ENCODE measurements at regions not wholly inside any gene's neighbourhood (a gene's known extent, or its start where the extent isn't known, plus 50 kb on each side); places are given as distances from the start of the nearest gene placed in this dataset.

DNA sequence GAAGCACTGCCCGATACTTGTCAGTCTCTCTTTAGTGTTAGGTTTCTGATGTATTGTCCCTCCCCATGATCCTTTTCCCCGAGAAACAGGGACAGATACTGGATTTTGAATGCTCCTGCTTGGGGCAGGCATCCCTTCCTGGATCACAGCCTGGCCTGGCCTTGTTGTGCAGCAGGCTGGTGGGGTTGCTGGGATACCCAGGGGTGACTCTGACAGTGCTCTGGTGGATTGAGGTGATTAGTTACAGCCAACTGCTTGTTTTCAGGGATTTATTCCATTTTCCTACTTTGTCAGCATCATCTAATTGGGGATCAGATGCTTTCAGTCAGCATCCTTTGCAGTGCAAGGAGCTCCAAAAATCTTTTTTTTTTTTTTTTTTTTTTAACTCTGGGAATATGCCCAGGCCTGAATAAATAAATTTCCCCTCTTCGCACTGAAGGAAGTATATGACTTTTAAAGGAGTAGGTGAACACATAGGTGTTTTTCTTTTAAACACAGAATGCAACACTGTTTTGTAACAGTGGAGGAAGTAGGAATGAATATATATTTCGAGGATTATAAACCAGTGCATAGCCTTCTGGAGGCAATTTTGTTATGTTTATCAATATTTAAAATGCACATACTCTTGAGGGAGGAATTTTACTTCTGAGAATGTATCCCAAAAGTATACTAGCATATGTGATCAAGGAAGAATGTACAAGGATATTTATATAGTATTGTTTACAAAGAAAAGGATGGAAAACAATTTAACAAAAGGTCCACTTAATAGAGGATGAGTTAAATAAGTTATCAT lies 127.3 kb upstream of the ELL2 start:
- FAIRE-seq = no peak

DNA sequence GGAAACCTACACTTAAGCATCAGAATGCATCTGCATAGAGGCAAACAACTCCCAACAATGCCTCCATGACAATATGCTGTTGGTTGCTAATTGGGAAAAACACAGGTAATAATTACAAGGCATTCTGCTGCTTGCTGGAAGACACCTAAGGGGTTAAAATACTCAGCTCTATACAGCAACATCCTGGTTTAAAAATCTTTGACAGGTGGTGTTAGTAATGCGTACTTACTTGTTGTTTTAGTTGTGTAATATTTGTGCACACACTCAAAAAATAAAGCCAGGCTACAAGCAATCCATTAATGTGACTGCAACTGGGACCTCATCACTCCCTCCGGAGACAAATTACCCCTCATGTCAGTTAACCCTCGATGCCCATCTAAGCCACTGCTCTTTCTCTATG lies 126.3 kb upstream of the ELL2 start:
- no peak for FAIRE-seq

DNA sequence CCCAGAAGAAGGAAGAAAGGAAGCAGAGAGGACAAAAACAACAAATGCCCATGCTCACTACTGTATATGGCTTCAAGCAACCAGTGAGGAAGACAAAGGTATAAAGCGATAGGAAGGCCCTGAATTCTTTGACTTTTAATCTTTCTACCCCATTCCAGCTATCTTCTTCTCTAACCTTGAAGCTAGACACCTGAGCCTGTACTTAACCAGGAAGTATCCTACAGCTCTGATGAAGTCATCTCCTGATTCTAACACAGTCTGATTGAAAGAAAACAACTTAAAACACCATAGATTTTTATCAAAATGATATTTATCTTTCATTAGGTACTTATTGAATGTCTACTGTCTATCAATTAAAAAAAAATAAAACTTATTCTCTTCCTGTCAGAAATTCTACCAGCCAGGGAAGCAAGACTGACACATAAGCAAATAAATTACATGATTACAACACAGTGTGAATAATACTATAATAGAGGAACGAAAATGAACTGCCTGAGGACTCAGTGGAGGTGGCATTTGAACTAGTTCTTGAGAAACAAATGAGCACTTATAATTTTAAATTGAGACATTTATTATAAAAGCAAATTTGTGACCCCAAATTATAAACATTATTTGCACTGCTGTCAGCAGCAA lies 123.3 kb upstream of the ELL2 start:
- FAIRE-seq = no peak

DNA sequence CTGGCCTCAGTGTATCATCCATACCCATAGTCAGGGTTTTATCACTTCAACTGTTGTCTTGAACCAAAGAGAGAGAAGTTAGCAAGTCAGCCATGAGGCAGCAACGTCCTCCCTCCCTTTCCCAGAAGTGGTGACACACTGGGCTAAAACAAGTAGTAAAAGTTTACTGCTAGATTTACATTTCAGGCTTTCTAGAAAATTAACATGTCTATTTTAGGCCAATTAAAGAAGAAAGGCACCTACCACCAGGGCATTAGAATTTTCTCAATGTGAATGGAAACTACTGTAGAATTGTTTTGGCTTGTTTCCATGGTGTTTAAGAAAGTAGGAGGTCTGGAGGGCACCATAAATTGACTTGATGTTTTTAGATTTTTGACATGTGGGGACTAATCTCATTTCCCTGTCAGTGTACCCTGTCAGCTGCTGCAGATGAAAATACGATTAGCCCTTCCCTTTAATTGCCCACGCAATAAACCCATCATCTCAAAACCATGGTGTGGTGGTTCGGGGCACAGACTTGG lies 121.8 kb upstream of the ELL2 start:
- no peak for FAIRE-seq

DNA sequence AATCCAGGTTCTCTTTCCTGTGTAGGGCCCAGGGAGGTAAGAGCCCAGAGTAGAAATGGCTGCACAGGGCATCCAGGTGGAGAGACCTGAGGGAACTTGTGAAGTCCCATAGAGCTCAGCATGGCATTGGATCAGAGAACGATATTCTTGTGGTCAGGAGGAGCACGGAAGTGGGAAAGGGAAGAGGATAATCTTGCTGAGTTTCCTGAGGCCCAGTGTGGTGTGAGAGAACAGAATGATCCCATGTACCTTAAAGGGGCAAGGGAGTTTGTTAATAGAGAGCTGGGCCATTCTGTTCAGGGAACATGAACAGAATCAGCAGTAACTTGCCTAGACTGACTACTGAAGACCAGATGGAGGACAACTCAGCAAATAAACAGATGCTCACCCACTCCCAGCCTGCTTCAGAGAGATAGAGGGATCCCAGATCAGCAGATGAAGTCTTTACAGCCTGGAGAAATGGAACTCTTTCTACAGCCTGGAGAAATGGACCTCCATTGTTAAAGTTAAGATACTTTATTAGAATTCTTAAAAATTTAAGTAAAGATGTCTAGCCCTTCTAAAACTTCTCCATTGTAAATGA lies 119.7 kb upstream of the ELL2 start:
- no peak for FAIRE-seq

DNA sequence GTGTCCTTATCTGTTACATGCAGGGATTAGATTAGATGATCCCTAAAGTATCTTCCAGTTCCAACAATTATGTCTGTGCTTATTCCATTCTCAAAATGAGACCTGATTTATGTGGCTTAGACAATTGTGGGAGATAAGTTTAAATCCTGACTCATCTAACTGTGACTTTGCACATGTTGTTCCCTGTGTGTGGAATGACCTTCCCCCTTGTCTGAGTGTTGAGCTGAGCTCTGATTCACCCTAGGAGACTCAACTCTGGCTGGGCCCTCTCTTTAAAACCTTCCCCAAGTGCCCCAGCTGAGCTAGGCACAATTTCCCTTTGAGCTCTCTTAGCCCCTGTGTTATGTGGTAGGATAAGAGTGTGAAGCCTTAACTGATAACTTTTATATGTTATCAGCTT lies 118.9 kb upstream of the ELL2 start:
- FAIRE-seq = no peak

DNA sequence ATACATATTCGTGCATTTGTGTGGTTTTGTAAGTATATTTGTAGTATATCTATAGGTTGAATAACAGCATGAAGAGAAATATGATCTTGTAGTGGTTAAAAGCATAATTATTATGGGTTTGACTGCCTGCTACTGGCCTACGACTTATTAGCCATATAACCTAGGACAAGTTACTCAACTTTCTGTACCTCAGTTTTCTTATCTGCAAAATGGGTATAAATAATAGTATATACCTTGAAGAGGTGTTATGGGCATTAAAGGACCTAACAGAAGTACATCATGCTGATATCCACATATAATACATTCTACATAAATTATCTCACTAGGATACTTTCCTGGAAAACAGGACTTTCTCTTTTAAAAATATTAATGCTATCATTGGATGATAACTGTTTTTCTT lies 118.3 kb upstream of the ELL2 start:
- no peak for FAIRE-seq

DNA sequence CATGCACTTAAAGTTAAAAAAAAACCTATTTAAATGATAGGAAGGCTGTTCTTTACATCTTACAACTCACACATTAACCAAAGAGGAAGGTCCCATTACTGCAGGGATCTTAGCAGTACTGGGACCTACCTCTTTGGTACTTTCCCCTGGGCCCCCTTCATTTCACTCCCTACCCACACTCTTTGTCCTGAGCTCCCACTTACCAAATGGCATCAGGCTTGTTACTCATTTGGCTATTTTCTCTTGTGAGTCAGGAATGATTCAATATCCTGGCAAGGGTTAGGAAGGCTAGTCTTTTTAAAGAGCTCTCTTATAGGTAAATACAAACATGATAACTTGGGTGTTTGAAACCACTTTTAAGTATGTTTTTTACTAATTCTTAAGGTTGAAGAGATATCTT lies 117.4 kb upstream of the ELL2 start:
- FAIRE-seq = no peak

DNA sequence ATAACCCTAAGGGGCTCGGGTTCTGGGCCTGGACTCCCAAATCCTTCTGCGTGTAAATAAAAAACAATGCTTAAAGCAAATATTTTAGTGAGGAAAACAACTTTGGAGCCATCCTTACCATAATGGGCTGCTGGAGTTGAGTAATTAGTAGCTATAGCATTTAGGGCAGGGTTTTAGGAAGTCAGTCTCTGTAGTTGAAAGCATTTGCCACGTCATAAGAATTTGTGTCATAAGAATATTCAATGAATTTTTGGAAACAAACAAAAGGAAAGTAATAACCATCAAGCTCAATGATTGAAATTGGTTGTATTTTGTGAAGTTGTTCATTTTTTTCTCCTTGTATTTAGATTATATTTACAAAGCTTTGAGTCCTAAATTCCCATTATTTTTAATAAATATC lies 114.8 kb upstream of the ELL2 start:
- no peak for FAIRE-seq

DNA sequence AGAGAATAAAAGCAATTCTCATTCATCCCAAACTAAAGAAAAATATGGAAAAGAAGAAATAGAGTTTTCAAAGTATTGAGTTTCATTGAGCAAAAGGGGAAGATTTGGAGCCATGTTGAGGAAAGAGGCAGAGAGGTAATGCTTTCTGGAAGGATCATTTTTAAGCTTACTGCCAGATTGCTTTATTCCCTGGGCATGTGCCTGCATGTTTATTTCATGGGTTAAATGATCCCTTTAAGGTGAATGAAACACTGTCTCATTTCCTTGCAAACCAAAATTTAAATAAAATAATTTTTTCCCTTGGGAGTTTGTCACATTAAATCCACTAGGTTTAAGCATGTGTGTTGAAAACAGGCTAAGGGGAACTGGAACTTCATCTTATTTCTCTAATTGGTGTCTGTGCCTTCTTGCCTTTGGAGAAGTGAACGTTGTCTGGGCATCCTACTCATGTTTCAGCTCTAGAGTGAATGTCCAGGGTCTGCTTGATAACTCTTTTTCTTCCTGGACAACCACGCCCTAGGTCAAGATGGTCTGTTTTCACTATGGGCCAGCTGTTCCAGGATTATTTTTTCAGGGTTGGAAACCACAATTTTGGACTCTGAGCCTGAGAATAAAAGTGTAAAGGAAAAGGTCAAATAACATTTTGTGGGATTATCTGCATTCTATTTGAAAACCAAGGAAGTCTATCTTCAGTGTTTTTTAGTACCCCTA lies 114.1 kb upstream of the ELL2 start:
- FAIRE-seq = no peak

DNA sequence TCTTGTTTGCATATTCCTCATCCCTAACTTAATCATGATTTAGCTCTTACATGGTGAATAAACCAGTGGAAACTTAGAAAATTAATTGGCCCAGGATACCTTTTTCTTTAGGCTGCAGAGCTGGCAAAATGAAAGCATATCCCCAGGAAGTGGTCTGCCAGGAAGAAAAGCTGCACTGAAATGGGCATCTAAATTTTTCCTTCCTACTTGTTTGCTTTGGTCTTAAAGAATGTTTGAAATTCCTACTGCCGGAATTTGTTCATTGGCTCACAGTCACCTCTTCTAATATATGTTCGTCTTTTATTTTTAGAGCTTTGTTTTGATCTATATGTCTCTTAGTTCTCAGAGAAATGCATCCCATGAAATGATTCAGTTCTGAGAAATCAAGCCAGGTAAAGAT lies 113.2 kb upstream of the ELL2 start:
- FAIRE-seq = no peak

DNA sequence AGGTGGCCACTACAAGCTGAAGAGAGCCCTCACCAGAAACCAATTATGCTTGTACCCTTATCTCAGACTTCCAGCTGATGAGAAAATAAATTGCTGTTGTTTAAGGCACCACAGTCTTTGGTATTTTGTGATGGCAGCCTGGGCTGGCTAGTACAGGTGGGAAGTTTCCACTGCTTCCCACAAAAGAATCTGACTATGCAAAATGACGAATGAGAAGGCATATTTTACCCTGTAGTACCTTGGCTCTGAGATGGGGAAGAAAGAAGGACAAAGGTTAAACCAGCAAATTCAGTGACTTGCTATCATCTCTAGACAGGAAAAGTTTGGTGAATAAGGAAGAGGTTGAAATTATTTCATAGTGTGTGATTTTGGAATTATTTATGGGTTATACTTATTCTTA lies 112.8 kb upstream of the ELL2 start:
- FAIRE-seq = no peak

DNA sequence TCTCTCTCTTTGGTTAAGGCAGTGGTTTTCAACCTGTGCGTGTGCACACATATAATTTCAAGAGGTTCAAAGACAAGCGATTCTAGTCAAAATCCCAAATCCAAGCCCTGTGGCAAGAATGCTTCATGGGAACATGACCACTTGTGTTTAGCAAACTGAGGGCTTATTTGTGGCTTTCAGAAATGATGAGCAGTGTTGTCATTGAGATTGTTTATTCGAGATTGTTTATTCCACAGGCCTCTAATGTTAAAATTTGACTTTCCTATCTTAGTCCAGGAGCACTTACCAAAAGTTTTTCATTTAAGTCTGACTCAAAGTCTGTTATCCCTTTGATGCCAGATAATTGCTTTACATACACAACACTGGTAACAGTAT lies 111.1 kb upstream of the ELL2 start:
- no peak for FAIRE-seq

DNA sequence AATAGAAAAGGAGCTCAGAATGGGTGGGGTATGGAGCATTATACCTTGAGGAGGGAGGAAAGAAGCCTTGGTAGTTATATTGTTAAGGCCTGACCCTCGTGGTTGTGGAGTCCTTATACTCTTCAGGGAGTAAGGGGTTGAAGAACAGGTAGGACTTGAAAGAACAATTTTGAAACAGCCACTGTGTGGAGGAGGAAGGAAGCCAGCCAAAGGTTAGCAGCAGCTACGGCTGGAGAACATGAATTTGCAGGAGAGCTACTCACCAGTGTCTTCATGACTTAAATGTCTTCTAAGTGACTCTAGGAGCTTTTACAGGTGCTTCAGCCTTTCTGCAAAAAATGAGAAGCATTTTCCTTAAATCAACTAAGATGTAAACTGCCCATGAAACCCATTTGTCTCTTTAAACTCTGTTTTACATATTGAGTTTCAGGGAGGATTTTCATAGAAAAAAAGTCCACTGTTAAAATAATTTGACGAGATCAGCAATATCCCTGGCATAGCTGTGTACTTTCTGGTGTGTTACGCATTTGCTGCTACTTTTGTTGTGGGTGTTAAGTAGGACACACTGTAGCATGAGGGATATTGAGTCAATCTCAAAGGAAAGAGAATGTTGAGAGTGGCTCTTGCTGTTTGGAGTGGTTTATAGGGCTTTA lies 110.6 kb upstream of the ELL2 start:
- FAIRE-seq = no peak

DNA sequence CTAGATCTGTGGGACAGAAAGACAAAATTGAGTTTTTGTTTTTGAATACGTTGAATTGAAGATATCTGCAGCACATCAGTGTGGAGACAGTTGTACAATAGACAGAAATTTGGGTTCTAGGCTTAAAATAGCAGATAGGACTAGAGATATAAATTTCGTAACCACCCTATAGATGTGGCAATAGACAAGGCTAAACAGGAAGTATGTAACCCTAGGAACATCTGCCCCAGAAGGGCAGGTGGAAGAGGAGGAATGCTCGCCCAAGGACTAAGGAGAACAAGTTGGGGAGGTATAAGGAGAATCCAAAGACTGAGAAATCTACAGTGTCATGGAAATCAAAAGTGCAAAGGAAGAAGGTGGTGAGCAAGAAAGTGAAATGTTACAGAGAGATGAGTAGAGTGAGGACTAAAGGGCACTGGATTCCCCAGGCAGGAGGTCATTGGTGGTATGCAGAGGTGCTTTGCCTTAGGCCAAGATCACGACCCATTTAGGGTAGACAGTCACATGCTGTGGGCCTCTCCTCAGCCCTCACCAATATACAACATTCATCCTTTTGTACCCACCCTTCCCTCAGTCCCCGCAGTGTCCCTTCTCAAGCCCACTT lies 109.1 kb upstream of the ELL2 start:
- no peak for FAIRE-seq

DNA sequence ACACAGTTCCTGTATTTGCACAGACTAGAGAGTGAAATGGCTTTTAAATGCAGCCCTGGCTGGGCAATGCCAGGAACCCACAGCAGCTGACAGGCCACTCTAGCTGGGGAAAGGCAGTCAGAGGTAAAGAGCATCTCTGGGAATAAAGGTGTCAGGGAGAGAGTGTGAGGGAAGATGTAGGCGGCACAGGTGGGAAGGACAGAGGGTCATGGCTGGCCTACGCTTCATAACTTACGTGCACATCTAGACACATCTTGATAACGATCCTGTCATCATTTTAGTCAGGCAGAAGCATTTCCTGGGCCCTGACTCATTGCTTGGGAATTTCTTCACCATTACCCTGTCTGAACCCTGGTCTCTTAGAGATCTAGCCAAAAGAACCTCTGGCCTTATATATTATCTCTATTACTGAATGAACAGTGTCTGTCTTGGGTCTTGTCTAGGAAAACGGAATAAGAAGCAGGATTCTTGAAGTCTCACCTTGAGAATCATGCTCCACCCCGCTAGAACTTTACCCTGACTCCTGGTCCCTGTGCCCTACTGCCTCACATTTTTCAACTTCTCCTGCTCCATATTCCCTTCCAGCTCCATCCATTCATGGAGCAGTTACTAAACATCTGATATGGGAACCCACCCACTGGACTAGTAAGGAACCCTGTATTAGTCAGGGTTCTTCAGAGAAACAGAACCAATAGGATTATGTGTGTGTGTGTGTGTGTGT lies 106.4 kb upstream of the ELL2 start:
- FAIRE-seq = no peak

DNA sequence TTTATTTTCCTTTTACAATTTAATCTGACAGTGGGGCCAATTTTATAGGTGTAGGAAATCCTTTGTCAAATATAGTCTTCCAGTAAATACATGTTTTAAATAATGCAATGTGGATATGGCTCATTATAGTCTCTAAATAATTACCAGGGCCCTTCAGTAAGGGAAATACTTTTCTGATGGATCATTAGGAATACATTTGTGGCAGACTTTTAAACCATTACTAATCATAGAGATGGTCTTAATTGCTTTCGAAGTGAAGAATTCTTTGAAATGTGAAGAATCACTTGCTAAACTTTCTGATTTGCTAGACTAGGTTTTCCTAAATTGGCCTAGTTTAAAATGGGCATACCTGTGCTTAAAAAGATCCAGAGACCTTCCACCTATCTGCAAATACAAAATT lies 105.6 kb upstream of the ELL2 start:
- no peak for FAIRE-seq

DNA sequence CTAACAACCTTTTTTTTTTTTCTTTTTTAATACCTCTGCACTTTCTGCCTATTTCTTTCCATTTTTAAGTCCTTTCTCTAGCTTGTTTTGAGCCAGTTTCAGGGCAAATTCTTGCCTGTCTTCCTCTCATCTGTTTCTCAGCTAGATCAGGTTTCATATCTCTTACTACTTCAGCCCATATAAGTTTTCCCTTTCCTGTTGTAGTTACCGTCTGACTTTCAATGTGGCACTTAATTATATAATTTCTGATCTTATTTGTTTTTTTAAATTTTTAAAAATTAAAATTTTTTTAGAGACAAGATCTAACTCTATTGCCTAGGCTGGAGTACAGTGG lies 104.7 kb upstream of the ELL2 start:
- FAIRE-seq = no peak

DNA sequence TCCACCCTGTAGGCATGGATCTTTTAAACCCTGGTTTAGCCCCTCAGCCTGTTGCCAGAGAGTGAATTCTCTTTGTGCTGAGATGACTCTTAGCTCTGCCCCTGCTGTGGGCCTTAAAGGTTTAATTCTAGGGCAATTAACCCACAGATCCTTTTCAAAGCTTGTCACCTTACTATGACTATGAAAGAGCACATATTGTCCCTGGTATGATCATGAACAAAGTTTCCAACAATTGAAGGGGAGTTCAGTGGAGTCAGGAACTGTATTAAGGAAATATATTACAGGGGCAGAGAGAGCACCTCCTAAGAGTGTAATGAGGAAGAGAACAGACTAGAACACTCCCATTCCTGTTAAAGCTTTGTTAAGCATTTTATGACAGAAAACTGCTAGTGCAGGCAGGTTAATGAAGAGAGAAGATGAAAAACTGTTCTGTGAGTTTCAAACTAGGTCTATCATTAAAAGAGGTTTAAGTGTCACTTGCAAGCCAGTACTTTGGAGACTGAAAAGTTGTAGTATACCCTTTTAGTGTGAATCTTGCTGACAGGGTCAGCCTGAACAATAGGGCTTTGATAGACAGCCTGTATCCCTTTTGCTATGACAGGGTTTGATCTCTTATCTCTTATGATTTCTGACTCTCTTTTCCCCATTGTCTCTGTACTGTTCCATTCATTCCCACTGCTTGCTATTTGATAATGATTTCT lies 104.2 kb upstream of the ELL2 start:
- FAIRE-seq = no peak

DNA sequence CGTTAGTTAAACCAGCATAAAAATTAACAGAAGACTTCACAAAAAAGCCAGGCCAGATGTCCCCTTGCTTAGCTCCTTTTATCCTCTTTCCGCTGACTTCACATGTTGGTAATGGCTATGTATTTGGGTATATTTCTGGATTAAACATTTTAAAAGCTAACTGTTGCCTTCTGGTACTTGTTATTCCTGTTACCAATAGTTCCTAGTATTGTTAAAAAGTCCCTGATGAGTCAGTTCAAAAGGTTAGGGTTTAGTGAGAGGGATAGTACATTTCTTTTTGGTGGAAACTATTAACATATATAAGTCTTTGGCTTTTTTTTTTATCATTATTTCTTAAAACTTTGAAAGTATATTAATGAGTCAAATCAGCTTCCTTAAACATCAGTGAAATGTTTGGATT lies 103.2 kb upstream of the ELL2 start:
- no peak for FAIRE-seq

DNA sequence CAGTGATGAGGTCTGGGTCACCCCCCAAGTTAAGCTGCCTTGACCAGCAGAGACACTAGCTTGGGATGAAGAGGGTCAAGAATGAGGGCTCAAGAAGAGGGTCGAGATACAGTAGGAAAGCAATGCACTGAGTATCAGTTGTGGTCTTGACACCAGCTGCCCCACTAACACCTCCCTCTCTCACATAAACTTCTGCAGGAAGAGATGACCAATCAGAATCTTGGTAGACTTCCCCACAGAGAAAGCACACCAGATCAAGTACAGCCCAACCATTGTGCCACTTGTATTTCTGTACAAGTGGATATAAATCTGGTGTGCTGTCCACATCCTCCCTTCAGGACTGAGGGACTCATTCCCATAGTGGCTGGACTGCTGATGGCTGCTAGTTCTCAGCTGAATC lies 101.2 kb upstream of the ELL2 start:
- FAIRE-seq = no peak

DNA sequence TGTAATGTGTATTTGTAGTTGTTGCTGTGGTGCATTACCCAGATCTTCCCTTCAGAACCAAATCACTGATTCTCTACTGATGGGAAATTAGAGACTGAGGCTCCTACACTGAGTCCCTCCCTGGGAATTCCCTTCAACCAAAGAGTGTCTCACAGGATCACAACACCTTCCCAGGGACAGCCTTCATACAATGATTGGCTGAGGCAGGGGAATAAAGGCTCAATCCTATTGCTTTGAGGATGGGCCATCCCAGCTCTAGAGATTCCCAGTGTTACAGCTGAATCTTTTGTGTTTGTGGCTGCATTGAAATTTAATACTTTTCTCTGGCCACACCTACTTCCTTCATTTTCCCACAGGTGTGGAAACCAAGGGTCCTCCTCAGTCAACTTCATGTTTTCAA lies 96.4 kb upstream of the ELL2 start:
- no peak for FAIRE-seq
